ENCODE measurements at regions not wholly inside any gene's neighbourhood (a gene's known extent, or its start where the extent isn't known, plus 50 kb on each side); places are given as distances from the start of the nearest gene placed in this dataset.

DNA sequence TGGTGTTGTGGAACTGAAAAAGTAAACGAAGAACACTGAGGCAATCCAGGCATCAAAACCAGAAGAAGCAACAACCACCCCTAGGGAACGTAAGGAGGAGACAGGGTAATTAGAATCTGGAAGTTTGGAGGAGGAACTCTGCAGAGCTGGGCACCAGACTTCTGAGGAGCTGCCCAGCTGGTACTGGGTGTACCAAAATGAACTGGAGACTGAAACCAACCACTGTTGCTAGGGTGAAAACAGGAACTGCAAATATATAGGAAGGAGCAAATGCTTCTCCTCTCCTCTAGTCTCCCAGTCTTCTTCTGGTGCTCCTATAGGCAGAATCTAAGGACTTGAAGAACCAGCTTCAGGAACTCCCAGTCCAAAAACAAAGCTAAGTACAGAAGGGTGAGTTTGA is 189.8 kb downstream of the ELAVL2 start:
- Mint-ChIP-seq H3K27ac (no peak overlapping the region), H3K27me3 (ENCODE audit: low read depth) (no peaks in the 10 kb centered on the region)

DNA sequence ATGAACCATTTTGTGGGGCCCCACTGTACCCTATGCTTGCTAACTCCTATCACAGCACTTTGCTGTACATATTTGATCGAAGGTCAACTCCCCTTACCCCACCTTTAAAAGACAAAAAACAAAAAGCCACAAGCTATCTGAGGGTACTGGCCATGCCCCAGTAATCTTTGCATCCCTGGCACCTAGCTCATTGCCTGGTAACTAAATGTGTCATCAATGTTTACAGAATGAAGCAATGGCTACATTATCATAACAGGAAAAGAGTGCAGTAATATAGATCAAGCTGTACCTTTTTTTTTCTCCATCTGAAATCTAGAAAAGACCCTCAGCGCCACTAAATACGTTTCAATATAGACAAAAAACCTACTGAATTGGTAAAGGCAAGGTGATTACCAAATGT is 188.0 kb downstream of the ELAVL2 start:
- Mint-ChIP-seq H3K27me3 (ENCODE audit: low read depth) (no peaks in the 10 kb centered on the region), H3K9me3 (peaks cover 44% of the 10 kb centered on the region), H3K4me3 (no peak overlapping the region), H3K4me1 (ENCODE audit: low read depth) (no peaks in the 10 kb centered on the region), H3K36me3 (ENCODE audit: low read depth) (no peaks in the 10 kb centered on the region), H3K27ac (no peak overlapping the region)
- no peak for DNase-seq (ENCODE audit: low spot score)

More for the DNA sequence above, 189.8 kb downstream of the ELAVL2 start:
- Mint-ChIP-seq H3K9me3 (peaks cover 41% of the 10 kb centered on the region), H3K4me1 (ENCODE audit: low read depth) (no peaks in the 10 kb centered on the region), H3K36me3 (ENCODE audit: low read depth) (no peaks in the 10 kb centered on the region), H3K4me3 (no peak overlapping the region)
- DNase-seq (ENCODE audit: low spot score), result no peak

DNA sequence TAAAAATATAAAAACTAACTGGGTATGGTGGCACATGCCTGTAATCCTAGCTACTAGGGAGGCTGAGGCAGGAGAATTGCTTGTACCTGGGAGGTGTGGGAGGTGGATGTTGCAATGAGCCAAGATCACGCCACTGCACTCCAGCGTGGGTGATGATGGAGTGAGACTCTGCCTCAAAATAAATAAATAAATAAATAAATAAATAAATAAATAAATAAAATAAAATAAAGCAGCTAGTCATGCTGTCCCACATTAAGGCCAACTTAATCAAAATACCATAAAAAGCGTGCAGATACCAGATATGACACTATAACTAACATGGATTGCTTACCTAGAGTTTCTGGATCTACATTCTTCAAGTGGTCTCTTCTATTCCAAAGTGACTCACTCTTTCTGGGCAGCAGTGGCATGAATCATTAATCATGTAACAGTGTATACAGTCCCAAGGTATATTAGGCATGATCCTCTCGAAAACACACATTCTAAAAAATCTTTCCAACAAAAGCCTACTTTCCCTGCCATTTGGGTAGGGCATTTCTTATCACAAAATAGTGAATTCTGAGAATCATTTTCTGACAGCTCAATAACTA is 187.1 kb downstream of the ELAVL2 start:
- no peaks in the 10 kb centered on the region for H3K27me3 Mint-ChIP-seq (ENCODE audit: low read depth)
- peaks cover 46% of the 10 kb centered on the region for H3K9me3 Mint-ChIP-seq
- no peak overlapping the region for H3K4me3 Mint-ChIP-seq
- no peak for DNase-seq (ENCODE audit: low spot score)
- no peaks in the 10 kb centered on the region for H3K4me1 Mint-ChIP-seq (ENCODE audit: low read depth)
- H3K36me3 Mint-ChIP-seq (ENCODE audit: low read depth), result no peaks in the 10 kb centered on the region
- H3K27ac Mint-ChIP-seq, result no peak overlapping the region
